ENCODE measurements at regions not wholly inside any gene's neighbourhood (a gene's known extent, or its start where the extent isn't known, plus 50 kb on each side); places are given as distances from the start of the nearest gene placed in this dataset.

- TF ChIP-seq EZH2phosphoT487 (IDR thresholded peaks at IDR 0.05; ENCODE audit: insufficient read depth, low read depth) = no peak
- TF ChIP-seq EZH2 (IDR thresholded peaks at IDR 0.05; ENCODE audit: insufficient read depth, poor library complexity, severe bottlenecking) = no peak
These were observed 260.1 kb downstream of the GPATCH2 start for GRCh38 chr1:217370757-217371156.

Measured in GM23248 (cell line).